ENCODE measurements at regions not wholly inside any gene's neighbourhood (a gene's known extent, or its start where the extent isn't known, plus 50 kb on each side); places are given as distances from the start of the nearest gene placed in this dataset.

GRCh38 chr18:51980101-51980500 is 359.9 kb upstream of the DCC start:
- H3K4me3 ChIP-seq (ENCODE audit: low read depth, low read length), result no peak overlapping the region
- TF ChIP-seq CTCF (IDR thresholded peaks at IDR 0.05; ENCODE audit: insufficient read depth, low read length), result no peak
- no peak for DNase-seq (ENCODE audit: low read depth)

- TF ChIP-seq CTCF (IDR thresholded peaks at IDR 0.05; ENCODE audit: insufficient read depth, low read length), result no peak
- no peak for DNase-seq (ENCODE audit: low read depth)
- no peak overlapping the region for H3K4me3 ChIP-seq (ENCODE audit: low read depth, low read length)
Observed at GRCh38 chr18:51988277-51988676, 351.7 kb upstream of the DCC start.

- no peak for DNase-seq (ENCODE audit: low read depth)
- TF ChIP-seq CTCF (IDR thresholded peaks at IDR 0.05; ENCODE audit: insufficient read depth, low read length), result no peak
- H3K4me3 ChIP-seq (ENCODE audit: low read depth, low read length), result no peak overlapping the region
Observed at GRCh38 chr18:51997129-51997528, 342.9 kb upstream of the DCC start.

GRCh38 chr18:51998066-51998465 is 341.9 kb upstream of the DCC start:
- no peak for DNase-seq (ENCODE audit: low read depth)
- no peak overlapping the region for H3K4me3 ChIP-seq (ENCODE audit: low read depth, low read length)
- no peak for TF ChIP-seq CTCF (IDR thresholded peaks at IDR 0.05; ENCODE audit: insufficient read depth, low read length)

GRCh38 chr18:51998711-51999110 is 341.3 kb upstream of the DCC start:
- H3K4me3 ChIP-seq (ENCODE audit: low read depth, low read length), result no peak overlapping the region
- no peak for TF ChIP-seq CTCF (IDR thresholded peaks at IDR 0.05; ENCODE audit: insufficient read depth, low read length)
- no peak for DNase-seq (ENCODE audit: low read depth)

GRCh38 chr18:51999351-51999750 is 340.6 kb upstream of the DCC start:
- H3K4me3 ChIP-seq (ENCODE audit: low read depth, low read length), result no peak overlapping the region
- DNase-seq (ENCODE audit: low read depth), result no peak
- no peak for TF ChIP-seq CTCF (IDR thresholded peaks at IDR 0.05; ENCODE audit: insufficient read depth, low read length)

- TF ChIP-seq CTCF (IDR thresholded peaks at IDR 0.05; ENCODE audit: insufficient read depth, low read length), result no peak
- no peak for DNase-seq (ENCODE audit: low read depth)
Observed at GRCh38 chr18:52000435-52000834, 339.6 kb upstream of the DCC start.

More at GRCh38 chr18:52000435-52000834, 339.6 kb upstream of the DCC start:
- H3K4me3 ChIP-seq (ENCODE audit: low read depth, low read length), result no peak overlapping the region
